ENCODE measurements at regions not wholly inside any gene's neighbourhood (a gene's known extent, or its start where the extent isn't known, plus 50 kb on each side); places are given as distances from the start of the nearest gene placed in this dataset.

GRCh38 chr18:34314847-34315246, 90.1 kb upstream of the NOL4 start:
- Histone ChIP-seq H4K8ac (ENCODE audit: extremely low read depth, insufficient read depth, low read length) (no peak overlapping the region), H4K91ac (replicated peaks; ENCODE audit: insufficient read length, low read length) (no peak overlapping the region), H3K36me3 (ENCODE audit: control insufficient read depth in 2 of 4, insufficient read depth in 4 of 4, low read length in 3 of 4) (no peaks in the 10 kb centered on the region), H3K18ac (ENCODE audit: extremely low read depth, low read length) (no peak overlapping the region), H3K27me3 (replicated peaks in 1 of 4; ENCODE audit: control insufficient read depth in 3 of 4, extremely low read depth in 1 of 4, insufficient read depth in 3 of 4, low read length in 3 of 4) (no peaks in the 10 kb centered on the region), H3K4me2 (ENCODE audit: insufficient read depth in 1 of 2, low read depth in 2 of 2, low read length in 2 of 2) (no peak overlapping the region), H2BK15ac (ENCODE audit: low read length) (no peak overlapping the region), H3K9ac (replicated peaks in 1 of 4; ENCODE audit: extremely low read depth in 1 of 4, low read depth in 3 of 4, low read length in 3 of 4) (no peak overlapping the region), H4K20me1 (replicated peaks in 1 of 2; ENCODE audit: control insufficient read depth in 1 of 2, insufficient read depth in 2 of 2, low read length in 2 of 2) (no peaks in the 10 kb centered on the region), H3K56ac (replicated peaks; ENCODE audit: insufficient read length, low read depth, low read length) (no peak overlapping the region), H3K4me3 (ENCODE audit: extremely low read depth in 1 of 4, insufficient read depth in 2 of 4, low read depth in 3 of 4, low read length in 4 of 4) (no peak overlapping the region), H3K79me2 (ENCODE audit: control insufficient read depth in 1 of 2, insufficient read depth in 2 of 2, low read length in 2 of 2) (no peaks in the 10 kb centered on the region), H2BK20ac (ENCODE audit: low read length) (no peak overlapping the region), H2AFZ (ENCODE audit: low read length) (no peak overlapping the region), H3K79me1 (ENCODE audit: low read depth, low read length) (no peaks in the 10 kb centered on the region), H3K4ac (replicated peaks; ENCODE audit: insufficient read length, low read depth, low read length) (no peak overlapping the region), H3K23ac (ENCODE audit: insufficient read length) (no peak overlapping the region), H2BK120ac (replicated peaks; ENCODE audit: low read depth, low read length) (no peak overlapping the region), H2BK5ac (ENCODE audit: low read depth, low read length) (no peak overlapping the region), H4K5ac (ENCODE audit: insufficient read length, low read depth, low read length) (no peak overlapping the region), H2BK12ac (ENCODE audit: low read depth, low read length) (no peak overlapping the region), H2AK5ac (ENCODE audit: low read depth, low read length) (no peak overlapping the region), H3K23me2 (ENCODE audit: low read depth, low read length) (no peaks in the 10 kb centered on the region), H3K4me1 (replicated peaks in 1 of 4; ENCODE audit: control insufficient read depth in 3 of 4, insufficient read depth in 4 of 4, low read length in 3 of 4) (no peaks in the 10 kb centered on the region), H3K14ac (ENCODE audit: insufficient read length) (no peak overlapping the region), H3K27ac (ENCODE audit: low read depth, low read length) (no peak overlapping the region), H3K9me3 (ENCODE audit: insufficient read depth in 2 of 2, low read depth in 1 of 2, low read length in 1 of 2) (no peaks in the 10 kb centered on the region)
- WGBS, 2 experiments (ENCODE audit: extremely low coverage in 1 of 2, insufficient coverage in 1 of 2, insufficient read length in 1 of 2, insufficient replicate concordance in 2 of 2, low coverage in 1 of 2, low lambda C conversion rate in 2 of 2, missing lambda C conversion rate in 1 of 2) = 87% methylated on average over 4 of the region's 4 CpGs; no CpG with 5 or more reads in 1 of the 2 experiments
- ChIA-PET POLR2A (ENCODE audit: partially characterized antibody) (no interaction called here), CTCF (ENCODE audit: partially characterized antibody) (interaction anchor here (0.6 to 3.8 kb wide), 3 partner anchors 90 to 192 kb away, joined by 4 to 38 read pairs (median 12); partner anchors contain the start of gene NOL4)
- FAIRE-seq = no peak
- DNase-seq (ENCODE audit: low read depth in 1 of 2, low spot score in 2 of 2) = no peak
- no peak for TF ChIP-seq ATF2 (IDR thresholded peaks at IDR 0.05; ENCODE audit: low read length)
- no peak for TF ChIP-seq TAF7 (optimal IDR thresholded peaks at IDR 0.05; ENCODE audit: borderline replicate concordance, low read depth, low read length)
- no peak for TF ChIP-seq SP2 (IDR thresholded peaks at IDR 0.05; ENCODE audit: low read length)
- TF ChIP-seq SAP30 (IDR thresholded peaks at IDR 0.05; ENCODE audit: insufficient read depth, insufficient replicate concordance, low read length) = no peak
- TF ChIP-seq RAD21 (IDR thresholded peaks at IDR 0.05 in 1 of 2, conservative IDR thresholded peaks at IDR 0.05 in 1 of 2; ENCODE audit: low read depth in 2 of 2, low read length in 2 of 2) = no peak
- no peak for TF ChIP-seq GABPA (IDR thresholded peaks at IDR 0.05; ENCODE audit: borderline replicate concordance, insufficient read depth, low read length)
